GM04503 (cell line): ENCODE measurements at regions not wholly inside any gene's neighbourhood (a gene's known extent, or its start where the extent isn't known, plus 50 kb on each side); places are given as distances from the start of the nearest gene placed in this dataset.

Experiments
- DNase-seq: peaks from one replicate; pipeline ENCODE4 v3.0.0-alpha.2; 2012; ENCODE audit warnings: low read depth

- DNase-seq: no peak
Observed at GRCh38 chr18:51399491-51400122, 202.1 kb upstream of the MEX3C start.

- DNase-seq: no peak
Observed at GRCh38 chr18:51400721-51401120, 203.2 kb upstream of the MEX3C start.

GRCh38 chr18:51401912-51402311 lies 204.4 kb upstream of the MEX3C start:
- DNase-seq: no peak

GRCh38 chr18:51404620-51405019 lies 207.1 kb upstream of the MEX3C start:
- DNase-seq: no peak

GRCh38 chr18:51405683-51406477 lies 208.4 kb upstream of the MEX3C start:
- DNase-seq: no peak

GRCh38 chr18:51417643-51418483 lies 220.4 kb upstream of the MEX3C start:
- no peak for DNase-seq

GRCh38 chr18:51425475-51425874 lies 228.0 kb upstream of the MEX3C start:
- no peak for DNase-seq

- no peak for DNase-seq
Observed at GRCh38 chr18:51425889-51426288, 228.4 kb upstream of the MEX3C start.

- DNase-seq: no peak
Observed at GRCh38 chr18:51426996-51427395, 229.5 kb upstream of the MEX3C start.

- no peak for DNase-seq
Observed at GRCh38 chr18:51429644-51430043, 232.2 kb upstream of the MEX3C start.

- DNase-seq: no peak
Observed at GRCh38 chr18:51430538-51430937, 233.1 kb upstream of the MEX3C start.

GRCh38 chr18:51433296-51433695 lies 235.8 kb upstream of the MEX3C start:
- DNase-seq: no peak

GRCh38 chr18:51433881-51434280 lies 236.4 kb upstream of the MEX3C start:
- DNase-seq: no peak

- no peak for DNase-seq
Observed at GRCh38 chr18:51437280-51438271, 240.1 kb upstream of the MEX3C start.

GRCh38 chr18:51438797-51439350 lies 241.4 kb upstream of the MEX3C start:
- no peak for DNase-seq

- DNase-seq: no peak
Observed at GRCh38 chr18:51442012-51442411, 244.5 kb upstream of the MEX3C start.

GRCh38 chr18:51446571-51447210 lies 249.2 kb upstream of the MEX3C start:
- DNase-seq: no peak

GRCh38 chr18:51447351-51448342 lies 250.2 kb upstream of the MEX3C start:
- DNase-seq: no peak

- no peak for DNase-seq
Observed at GRCh38 chr18:51448949-51449348, 251.5 kb upstream of the MEX3C start.
